ENCODE measurements at regions not wholly inside any gene's neighbourhood (a gene's known extent, or its start where the extent isn't known, plus 50 kb on each side); places are given as distances from the start of the nearest gene placed in this dataset.

- TF ChIP-seq, protein P1, sequence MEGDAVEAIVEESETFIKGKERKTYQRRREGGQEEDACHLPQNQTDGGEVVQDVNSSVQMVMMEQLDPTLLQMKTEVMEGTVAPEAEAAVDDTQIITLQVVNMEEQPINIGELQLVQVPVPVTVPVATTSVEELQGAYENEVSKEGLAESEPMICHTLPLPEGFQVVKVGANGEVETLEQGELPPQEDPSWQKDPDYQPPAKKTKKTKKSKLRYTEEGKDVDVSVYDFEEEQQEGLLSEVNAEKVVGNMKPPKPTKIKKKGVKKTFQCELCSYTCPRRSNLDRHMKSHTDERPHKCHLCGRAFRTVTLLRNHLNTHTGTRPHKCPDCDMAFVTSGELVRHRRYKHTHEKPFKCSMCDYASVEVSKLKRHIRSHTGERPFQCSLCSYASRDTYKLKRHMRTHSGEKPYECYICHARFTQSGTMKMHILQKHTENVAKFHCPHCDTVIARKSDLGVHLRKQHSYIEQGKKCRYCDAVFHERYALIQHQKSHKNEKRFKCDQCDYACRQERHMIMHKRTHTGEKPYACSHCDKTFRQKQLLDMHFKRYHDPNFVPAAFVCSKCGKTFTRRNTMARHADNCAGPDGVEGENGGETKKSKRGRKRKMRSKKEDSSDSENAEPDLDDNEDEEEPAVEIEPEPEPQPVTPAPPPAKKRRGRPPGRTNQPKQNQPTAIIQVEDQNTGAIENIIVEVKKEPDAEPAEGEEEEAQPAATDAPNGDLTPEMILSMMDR (IDR thresholded peaks at IDR 0.05), result no peak
- TF ChIP-seq POLR2A (IDR thresholded peaks at IDR 0.05) (no peak), POLR2AphosphoS5 (IDR thresholded peaks at IDR 0.05; ENCODE audit: insufficient read depth in 1 of 2, low read depth in 1 of 2) (no peak)
Observed at GRCh38 chr2:201961401-201961800, 72.3 kb upstream of the FZD7 start.
